ENCODE measurements at regions not wholly inside any gene's neighbourhood (a gene's known extent, or its start where the extent isn't known, plus 50 kb on each side); places are given as distances from the start of the nearest gene placed in this dataset.

DNA sequence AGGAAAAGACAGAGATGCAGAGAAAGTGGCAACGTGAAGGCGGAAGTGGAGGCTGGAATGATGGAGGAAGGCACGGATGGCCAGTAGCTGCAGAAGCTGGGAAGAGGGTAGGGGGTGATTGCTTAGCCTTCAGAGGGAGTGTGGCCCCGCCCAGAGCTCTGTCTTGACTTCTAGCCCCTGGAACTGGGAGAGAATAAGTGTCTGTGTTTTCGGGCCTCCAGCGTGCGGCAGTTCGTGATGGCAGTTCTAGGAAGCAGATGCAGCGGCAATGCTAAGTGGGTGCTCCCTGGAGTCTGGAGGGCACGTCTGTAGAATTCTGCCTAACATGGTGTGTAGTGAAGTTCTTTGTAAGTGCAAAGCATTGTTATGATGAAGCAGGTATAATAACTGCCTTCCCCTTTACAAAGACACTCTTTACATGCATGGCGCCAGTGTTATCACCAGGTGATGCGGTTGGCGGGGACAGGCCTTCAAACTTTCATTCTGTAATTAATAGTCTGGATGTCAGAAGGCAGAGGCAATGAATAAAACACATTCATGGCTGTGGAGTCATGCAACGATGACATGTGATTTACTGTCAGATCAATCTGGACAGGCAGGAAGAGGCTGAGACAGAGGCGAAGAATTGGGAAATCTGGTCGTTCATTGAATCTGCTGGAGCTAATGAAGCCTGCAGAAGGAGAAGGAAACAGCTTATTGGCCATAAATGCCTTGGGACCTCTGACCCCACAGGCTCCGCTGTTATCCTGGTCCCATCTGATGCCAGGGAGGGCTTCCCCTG lies 228.6 kb downstream of the GLRX3 start:
- intact Hi-C loops (cut with DNase I): no loop called here
- no peaks in the 10 kb centered on the region for H3K4me1 ChIP-seq (replicated peaks)
- H3K4me3 ChIP-seq: no peak overlapping the region
- WGBS: 73% methylated on average over 17 of the region's 17 CpGs
- no peak overlapping the region for H3K27ac ChIP-seq
- DNase-seq (ENCODE audit: low spot score): no peak
- H3K27me3 ChIP-seq (replicated peaks; ENCODE audit: insufficient read depth): no peaks in the 10 kb centered on the region
- no peak for TF ChIP-seq POLR2AphosphoS5 (IDR thresholded peaks at IDR 0.05)
- TF ChIP-seq POLR2A (IDR thresholded peaks at IDR 0.05): no peak
- TF ChIP-seq, protein P1, sequence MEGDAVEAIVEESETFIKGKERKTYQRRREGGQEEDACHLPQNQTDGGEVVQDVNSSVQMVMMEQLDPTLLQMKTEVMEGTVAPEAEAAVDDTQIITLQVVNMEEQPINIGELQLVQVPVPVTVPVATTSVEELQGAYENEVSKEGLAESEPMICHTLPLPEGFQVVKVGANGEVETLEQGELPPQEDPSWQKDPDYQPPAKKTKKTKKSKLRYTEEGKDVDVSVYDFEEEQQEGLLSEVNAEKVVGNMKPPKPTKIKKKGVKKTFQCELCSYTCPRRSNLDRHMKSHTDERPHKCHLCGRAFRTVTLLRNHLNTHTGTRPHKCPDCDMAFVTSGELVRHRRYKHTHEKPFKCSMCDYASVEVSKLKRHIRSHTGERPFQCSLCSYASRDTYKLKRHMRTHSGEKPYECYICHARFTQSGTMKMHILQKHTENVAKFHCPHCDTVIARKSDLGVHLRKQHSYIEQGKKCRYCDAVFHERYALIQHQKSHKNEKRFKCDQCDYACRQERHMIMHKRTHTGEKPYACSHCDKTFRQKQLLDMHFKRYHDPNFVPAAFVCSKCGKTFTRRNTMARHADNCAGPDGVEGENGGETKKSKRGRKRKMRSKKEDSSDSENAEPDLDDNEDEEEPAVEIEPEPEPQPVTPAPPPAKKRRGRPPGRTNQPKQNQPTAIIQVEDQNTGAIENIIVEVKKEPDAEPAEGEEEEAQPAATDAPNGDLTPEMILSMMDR (IDR thresholded peaks at IDR 0.05): no peak
- H3K36me3 ChIP-seq: no peaks in the 10 kb centered on the region
- H3K9me3 ChIP-seq: no peaks in the 10 kb centered on the region

DNA sequence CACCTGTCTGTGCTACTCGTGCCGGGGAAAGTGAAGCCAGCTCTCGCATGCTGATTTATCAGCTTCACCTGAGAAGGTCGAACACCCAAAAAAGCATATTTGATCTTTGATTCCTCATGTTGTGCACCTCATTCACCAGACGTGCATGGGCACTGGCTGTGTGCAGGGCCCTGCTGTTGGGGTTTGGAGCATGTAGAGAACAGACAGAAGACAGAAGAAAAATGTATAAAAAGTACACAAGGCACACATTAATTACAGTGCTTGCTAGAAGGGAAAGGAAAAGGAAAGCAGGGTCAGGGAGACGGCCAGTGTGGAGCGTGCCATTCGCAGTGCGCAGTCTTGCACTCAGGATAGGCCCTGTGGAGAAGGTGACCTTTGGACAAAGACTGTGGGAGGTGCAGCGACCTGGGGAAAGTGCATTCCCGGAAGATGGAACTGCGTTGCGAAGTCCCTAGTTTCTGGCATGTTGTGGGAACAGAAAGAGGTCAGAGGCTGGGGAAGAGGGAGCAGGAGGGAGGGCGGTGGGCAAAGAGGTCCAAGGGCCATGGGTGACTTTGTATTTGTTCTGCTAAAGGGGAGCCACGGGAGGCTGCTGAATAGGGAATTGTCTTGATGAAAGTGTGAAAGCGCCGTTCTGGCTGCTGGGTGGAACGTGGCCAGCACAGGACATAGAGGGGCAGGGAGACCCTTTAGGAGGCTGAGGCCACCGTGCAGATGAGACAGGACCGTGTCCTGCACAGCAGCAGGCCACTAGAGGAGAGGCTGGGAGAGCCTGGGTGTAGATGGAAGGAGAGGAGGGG lies 232.8 kb downstream of the GLRX3 start:
- H3K9me3 ChIP-seq: no peaks in the 10 kb centered on the region
- intact Hi-C loops (cut with DNase I): no loop called here
- no peaks in the 10 kb centered on the region for H3K27me3 ChIP-seq (replicated peaks; ENCODE audit: insufficient read depth)
- no peaks in the 10 kb centered on the region for H3K4me1 ChIP-seq (replicated peaks)
- DNase-seq (ENCODE audit: low spot score): no peak
- TF ChIP-seq POLR2AphosphoS5 (IDR thresholded peaks at IDR 0.05): no peak
- no peak for TF ChIP-seq POLR2A (IDR thresholded peaks at IDR 0.05)
- TF ChIP-seq, protein P1 (IDR thresholded peaks at IDR 0.05): no peak
- H3K36me3 ChIP-seq: no peaks in the 10 kb centered on the region
- no peak overlapping the region for H3K4me3 ChIP-seq
- H3K27ac ChIP-seq: no peak overlapping the region
- WGBS: 77% methylated on average over 20 of the region's 20 CpGs

DNA sequence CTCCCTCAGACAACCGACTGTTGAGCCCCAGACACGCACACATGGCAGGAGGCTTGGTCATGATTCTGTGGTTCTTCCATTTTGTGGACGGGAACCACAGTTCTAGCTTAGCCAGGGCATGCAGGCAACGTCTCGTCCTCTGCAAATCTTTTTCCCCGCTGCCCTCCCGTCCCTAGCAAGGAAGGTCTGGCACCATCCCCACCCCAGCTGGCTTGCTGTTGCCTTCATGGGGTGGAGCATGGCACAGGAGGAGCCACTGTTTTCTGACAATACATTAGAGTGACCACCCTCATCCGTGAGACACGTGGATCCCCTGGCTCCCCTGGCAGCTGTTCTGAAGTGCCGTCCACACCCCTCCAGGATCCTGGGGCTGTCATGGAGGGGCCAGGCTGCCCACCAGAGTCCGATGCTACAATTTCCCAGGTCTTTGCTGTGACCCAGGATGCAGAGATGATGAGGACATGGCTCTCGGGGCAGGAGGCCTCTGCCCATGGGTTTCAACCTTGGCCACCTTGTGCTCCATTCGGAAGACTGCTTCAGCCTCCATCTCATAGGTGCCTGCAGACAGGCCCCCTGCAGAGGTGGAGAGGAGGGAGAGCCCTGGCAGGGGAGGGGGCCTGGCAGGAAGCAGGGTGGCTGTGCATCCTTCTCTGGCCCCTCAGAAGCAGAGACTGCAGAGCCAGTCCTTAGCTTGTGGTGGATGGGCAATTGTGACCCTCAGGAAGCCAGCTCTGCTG lies 233.6 kb downstream of the GLRX3 start:
- H3K9me3 ChIP-seq: no peaks in the 10 kb centered on the region
- TF ChIP-seq, protein P1 (IDR thresholded peaks at IDR 0.05): no peak
- TF ChIP-seq POLR2A (IDR thresholded peaks at IDR 0.05): no peak
- TF ChIP-seq POLR2AphosphoS5 (IDR thresholded peaks at IDR 0.05): no peak
- no peaks in the 10 kb centered on the region for H3K36me3 ChIP-seq
- no peaks in the 10 kb centered on the region for H3K27me3 ChIP-seq (replicated peaks; ENCODE audit: insufficient read depth)
- H3K4me3 ChIP-seq: no peak overlapping the region
- WGBS: 82% methylated on average over 11 of the region's 13 CpGs
- no peak for DNase-seq (ENCODE audit: low spot score)
- no peak overlapping the region for H3K27ac ChIP-seq
- intact Hi-C loops (cut with DNase I): no loop called here
- no peaks in the 10 kb centered on the region for H3K4me1 ChIP-seq (replicated peaks)

DNA sequence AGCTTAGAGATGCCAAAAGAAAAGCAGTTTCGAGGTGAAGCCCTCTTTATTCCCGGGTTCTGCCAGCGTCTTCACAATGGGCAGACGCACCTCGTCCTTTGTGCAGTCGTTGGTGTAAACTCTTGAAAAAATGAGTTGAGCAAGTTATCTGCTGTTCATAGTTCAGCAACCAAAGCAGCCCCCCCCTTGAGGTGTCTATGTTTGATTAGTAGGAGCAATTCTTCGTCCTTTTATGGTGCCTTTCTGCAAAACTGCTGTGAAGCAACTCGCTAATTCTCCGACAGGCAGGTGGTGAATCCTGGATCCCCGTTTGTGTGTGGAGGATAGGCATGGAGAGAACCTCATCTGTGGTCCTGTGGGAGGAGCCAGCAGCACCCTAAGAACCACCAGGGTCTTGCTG lies 234.5 kb downstream of the GLRX3 start:
- TF ChIP-seq, protein P1 (IDR thresholded peaks at IDR 0.05): no peak
- no peak for TF ChIP-seq POLR2A (IDR thresholded peaks at IDR 0.05)
- TF ChIP-seq POLR2AphosphoS5 (IDR thresholded peaks at IDR 0.05): no peak
- 74% methylated on average over 10 of the region's 10 CpGs for WGBS
- intact Hi-C loops (cut with DNase I): no loop called here
- Histone ChIP-seq H3K4me3 (no peak overlapping the region), H3K4me1 (replicated peaks) (no peaks in the 10 kb centered on the region), H3K9me3 (no peaks in the 10 kb centered on the region), H3K27me3 (replicated peaks; ENCODE audit: insufficient read depth) (no peaks in the 10 kb centered on the region), H3K36me3 (no peaks in the 10 kb centered on the region), H3K27ac (no peak overlapping the region)
- DNase-seq (ENCODE audit: low spot score): no peak
